Common myeloid progenitor, CD34-positive (primary cell): ENCODE measurements at regions not wholly inside any gene's neighbourhood (a gene's known extent, or its start where the extent isn't known, plus 50 kb on each side); places are given as distances from the start of the nearest gene placed in this dataset.

Experiments used
- CTCF ChIA-PET: fragments of 350-600 bp; sonication (Branson Sonifier 250); formaldehyde crosslinking; loops from one replicate; lab custom pipeline; 2021; ENCODE audit warnings: antibody characterized with exemption; lab: Charles Lee
- POLR2A ChIA-PET: fragments of 350-600 bp; sonication (Branson Sonifier 250); formaldehyde crosslinking; loops from one replicate; lab custom pipeline; 2021; ENCODE audit warnings: antibody characterized with exemption; lab: Charles Lee
- DNase-seq, 3 donors: peaks; one replicate each; pipeline versions ENCODE4 v3.0.0 to v3.0.0-alpha.2; 2013
- H3K27ac ChIP-seq, 2 experiments: 1 replicate in 1 of 2; 2 replicates in 1 of 2; pipeline ENCODE4 v1.7.0; 2013; ENCODE audit warnings: inconsistent platforms in 2 of 2, low read length in 2 of 2, mild to moderate bottlenecking in 2 of 2, low read depth in 1 of 2, moderate library complexity in 1 of 2; ENCODE audit not compliant: severe bottlenecking in 2 of 2, insufficient read depth in 1 of 2, poor library complexity in 1 of 2
- H3K27me3 ChIP-seq, 5 experiments: replicated peaks in 2 of 5; 1 replicate in 3 of 5; 2 replicates in 2 of 5; pipeline versions ENCODE4 v1.6.1 to v1.7.0; 2013; ENCODE audit warnings: low read length in 4 of 5, mild to moderate bottlenecking in 2 of 5, moderate library complexity in 2 of 5, inconsistent platforms in 1 of 5; ENCODE audit not compliant: insufficient read depth in 5 of 5, control insufficient read depth in 4 of 5
- H3K36me3 ChIP-seq, 4 experiments: 1 replicate in 2 of 4; 2 replicates in 2 of 4; pipeline versions ENCODE4 v1.6.1 to v1.7.0; 2013; ENCODE audit warnings: low read length in 3 of 4, control low read depth in 1 of 4, mild to moderate bottlenecking in 1 of 4; ENCODE audit not compliant: control insufficient read depth in 4 of 4, insufficient read depth in 4 of 4
- H3K4me1 ChIP-seq, 4 experiments: 1 replicate in 3 of 4; 2 replicates in 1 of 4; pipeline versions ENCODE4 v1.6.1 to v1.7.1; 2013; ENCODE audit warnings: low read length in 3 of 4, mild to moderate bottlenecking in 3 of 4, control low read depth in 1 of 4, inconsistent platforms in 1 of 4, moderate library complexity in 1 of 4; ENCODE audit not compliant: control insufficient read depth in 4 of 4, insufficient read depth in 4 of 4; ENCODE audit errors: control extremely low read depth in 1 of 4
- H3K4me3 ChIP-seq, 7 experiments: 1 replicate in 4 of 7; 2 replicates in 3 of 7; pipeline versions ENCODE4 v1.5.1 to v1.7.0; 2013; ENCODE audit warnings: mild to moderate bottlenecking in 7 of 7, low read length in 6 of 7, moderate library complexity in 6 of 7, inconsistent platforms in 2 of 7, low read depth in 2 of 7, control low read depth in 1 of 7; ENCODE audit not compliant: insufficient read depth in 4 of 7, control insufficient read depth in 1 of 7; ENCODE audit errors: extremely low read depth in 1 of 7
- H3K9me3 ChIP-seq, 5 experiments: 1 replicate in 4 of 5; 2 replicates in 1 of 5; pipeline versions ENCODE4 v1.6.1 to v1.7.1; 2013; ENCODE audit warnings: low read length in 4 of 5, mild to moderate bottlenecking in 2 of 5, inconsistent platforms in 1 of 5, low read depth in 1 of 5, moderate library complexity in 1 of 5; ENCODE audit not compliant: control insufficient read depth in 4 of 5, insufficient read depth in 2 of 5; ENCODE audit errors: control extremely low read depth in 1 of 5
- WGBS: methylation state at CpG from one replicate; pipeline ENCODE4 v1.1.5; 2013; ENCODE audit not compliant: insufficient coverage; 5-methylcytosine and 5-hydroxymethylcytosine counted together

DNA sequence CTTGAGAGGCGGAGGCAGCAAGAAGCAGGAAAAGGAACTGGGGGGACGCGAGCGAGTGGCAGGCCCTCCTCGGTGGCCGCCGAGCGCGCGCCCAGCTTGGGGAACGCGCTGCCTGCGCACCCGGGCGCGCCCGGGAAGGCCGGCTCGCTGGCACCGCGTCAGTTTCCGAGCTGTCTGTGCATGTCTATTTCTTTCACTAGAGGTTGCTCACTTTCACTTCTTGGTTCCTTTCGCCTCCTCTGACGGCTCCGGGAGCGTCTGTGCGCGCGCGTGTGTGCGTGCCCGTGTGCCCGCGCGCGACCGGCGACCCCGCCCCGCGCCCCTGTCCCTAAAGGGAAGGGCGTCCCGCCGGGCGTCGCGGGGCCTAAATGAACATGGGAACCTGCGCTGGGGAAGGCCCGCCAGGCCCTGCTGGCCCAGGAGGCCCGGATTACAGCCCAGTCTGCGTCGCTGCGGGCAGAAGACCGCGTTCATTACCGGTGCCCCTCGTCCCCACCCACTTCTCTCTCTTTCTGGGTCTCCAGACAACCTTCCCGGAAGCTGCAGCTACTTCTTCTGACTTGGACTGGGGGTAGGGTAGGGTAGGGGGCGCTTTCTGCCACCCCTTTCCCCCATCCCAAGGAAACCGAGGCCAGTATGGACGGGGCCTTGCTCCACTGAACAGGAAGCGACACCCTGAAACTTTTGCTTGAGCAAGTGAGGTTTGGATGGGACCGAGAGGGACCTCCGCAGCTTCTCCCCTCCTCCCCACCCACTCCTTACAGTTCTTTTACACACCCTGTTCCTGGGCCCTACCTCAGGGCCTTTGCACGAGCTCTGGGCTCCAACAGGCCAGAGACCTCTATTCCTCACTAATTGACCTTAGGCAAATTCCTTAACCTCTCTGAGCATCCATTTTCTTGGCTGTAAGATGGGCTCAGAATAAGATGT is 205.8 kb upstream of the IER5L start:
- H3K27me3 ChIP-seq = no peaks in the 10 kb centered on the region
- H3K4me3 ChIP-seq = peak overlapping the region; percentile 37 to 75 (median 59)
- peaks cover 0 to 21% (median 18%) of the 10 kb centered on the region in 4 experiments for H3K4me1 ChIP-seq
- CTCF ChIA-PET = interaction anchor here (0.6 to 1.3 kb wide), 8 partner anchors 13 to 245 kb away, joined by 3 to 5 read pairs (median 3); no protein-coding TSS in a partner anchor
- no peaks in the 10 kb centered on the region for H3K36me3 ChIP-seq
- H3K27ac ChIP-seq = peak overlapping the region; percentile 84 to 90
- no peaks in the 10 kb centered on the region for H3K9me3 ChIP-seq
- DNase-seq = peak; percentile 90 to 95 (median 93)
- POLR2A ChIA-PET = interaction anchor here (0.5 to 1.9 kb wide), 7 partner anchors 10 to 223 kb away, joined by 3 to 12 read pairs (median 4); no protein-coding TSS in a partner anchor
- WGBS = 6% methylated on average over 41 of the region's 65 CpGs

DNA sequence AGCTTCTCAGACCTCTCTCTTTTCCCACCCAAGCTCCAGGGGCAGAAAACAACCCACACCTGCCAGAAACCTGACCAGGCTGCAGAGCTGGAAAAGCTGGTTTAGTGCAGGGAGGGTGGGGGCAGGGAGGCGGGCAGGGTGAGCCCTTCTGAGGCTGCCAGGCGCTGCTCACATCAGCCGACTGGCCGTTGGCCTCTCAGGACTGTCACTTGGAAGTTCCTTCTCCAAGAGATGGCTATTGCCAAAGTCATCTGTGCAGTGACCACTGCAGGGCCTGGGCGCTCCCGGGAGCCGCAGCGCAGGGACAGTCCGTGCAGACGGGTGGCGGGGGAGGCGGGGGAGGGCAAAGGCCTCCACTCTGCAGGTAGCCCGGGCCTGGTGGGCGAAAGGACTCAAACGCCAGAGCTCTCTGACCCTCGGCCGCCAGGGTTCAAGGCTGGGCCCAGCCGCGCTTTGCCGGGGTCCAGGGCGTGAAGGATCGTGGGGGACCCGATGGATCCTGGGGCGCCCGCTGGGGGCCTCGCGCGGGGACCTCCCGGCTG is 205.0 kb upstream of the IER5L start:
- no peaks in the 10 kb centered on the region for H3K9me3 ChIP-seq
- H3K4me3 ChIP-seq = peak overlapping the region; percentile 37 to 75 (median 59)
- H3K27me3 ChIP-seq = no peaks in the 10 kb centered on the region
- WGBS = 2% methylated on average over 29 of the region's 29 CpGs
- H3K4me1 ChIP-seq = peaks cover 0 to 21% (median 18%) of the 10 kb centered on the region in 4 experiments
- DNase-seq = peak in 1 of 3 donors; percentile 16
- H3K36me3 ChIP-seq = no peaks in the 10 kb centered on the region
- POLR2A ChIA-PET = interaction anchor here (0.5 to 1.9 kb wide), 8 partner anchors 9 to 224 kb away, joined by 3 to 12 read pairs (median 4); no protein-coding TSS in a partner anchor
- H3K27ac ChIP-seq = peak overlapping the region; percentile 84 to 90
- CTCF ChIA-PET = interaction anchor here (0.6 to 1.5 kb wide), 10 partner anchors 13 to 244 kb away, joined by 3 to 5 read pairs (median 3); no protein-coding TSS in a partner anchor

DNA sequence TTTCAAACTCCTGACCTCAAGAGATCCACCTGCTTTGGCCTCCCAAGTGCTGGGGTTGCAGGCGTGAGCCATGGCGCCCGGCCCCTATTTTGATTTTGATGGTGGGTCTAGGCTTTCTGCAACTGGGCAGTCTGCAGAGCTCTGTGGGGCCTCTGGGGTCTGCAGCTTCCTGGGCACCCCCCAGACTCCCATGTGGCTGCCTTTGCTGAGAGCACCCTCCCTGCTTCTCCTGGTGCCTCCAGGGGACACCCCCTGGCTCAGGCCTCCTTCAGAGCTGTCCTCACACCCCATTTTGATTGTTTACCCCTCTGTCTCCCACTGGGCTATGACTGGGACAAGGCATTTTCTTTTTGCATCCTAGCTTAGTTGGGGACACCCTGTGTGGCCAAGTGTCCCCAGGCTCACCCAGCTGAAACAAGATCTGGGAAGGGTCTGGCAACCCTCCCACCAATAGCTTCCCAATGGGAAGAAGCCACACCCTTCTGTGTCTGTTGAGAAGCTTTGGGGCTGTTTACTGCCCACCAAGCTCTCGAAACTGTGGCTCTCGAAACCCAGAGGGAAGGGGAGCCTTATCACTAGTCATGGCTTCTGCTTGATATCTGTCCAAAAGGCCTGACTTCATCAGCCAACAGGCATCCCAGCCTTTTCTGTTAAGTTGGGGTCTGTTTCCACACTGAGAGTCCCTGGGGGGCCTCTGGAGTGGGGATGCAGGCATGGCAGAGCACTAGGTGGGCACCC is 204.4 kb upstream of the IER5L start:
- DNase-seq = peak in 2 of 3 donors; percentile 28 to 37
- Histone ChIP-seq H3K36me3 (no peaks in the 10 kb centered on the region), H3K4me1 (peaks cover 0 to 21% (median 18%) of the 10 kb centered on the region in 4 experiments), H3K9me3 (no peaks in the 10 kb centered on the region), H3K27ac (peak overlapping the region in 1 of 2 experiments; percentile 90), H3K27me3 (no peaks in the 10 kb centered on the region), H3K4me3 (peak overlapping the region in 3 of 7 experiments; percentile 67 to 75 (median 74))
- POLR2A ChIA-PET = interaction anchor here (1.0 to 1.9 kb wide), 5 partner anchors 9 to 208 kb away, joined by 4 to 12 read pairs (median 4); no protein-coding TSS in a partner anchor
- CTCF ChIA-PET = interaction anchor here (0.7 to 1.5 kb wide), 4 partner anchors 22 to 229 kb away, joined by 3 read pairs; no protein-coding TSS in a partner anchor
- 84% methylated on average over 5 of the region's 5 CpGs for WGBS

DNA sequence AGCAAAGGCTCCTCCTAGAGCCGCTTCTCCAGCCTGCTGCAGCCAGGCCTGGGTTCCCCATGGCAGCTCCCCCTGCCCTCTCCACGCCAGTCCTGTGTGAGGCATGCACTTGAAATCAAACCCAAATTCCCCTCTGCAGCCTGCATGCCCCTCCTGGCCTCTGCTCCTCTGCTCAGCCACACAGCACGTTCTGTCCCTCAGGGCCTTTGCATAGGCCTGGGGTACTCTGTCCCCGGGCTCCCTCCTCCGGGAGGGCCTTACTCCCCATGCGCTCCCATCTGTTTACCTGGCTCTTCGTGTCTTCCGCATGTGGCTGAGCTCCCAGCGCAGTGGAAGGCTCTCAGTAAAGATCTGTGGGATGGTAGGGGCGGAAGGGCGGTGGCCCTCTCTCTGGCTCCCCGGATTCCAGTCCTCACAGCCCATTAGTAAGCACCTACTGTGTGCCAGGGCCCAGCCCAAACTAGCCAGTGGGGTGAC is 203.5 kb upstream of the IER5L start:
- no peaks in the 10 kb centered on the region for H3K36me3 ChIP-seq
- CTCF ChIA-PET = interaction anchor here (0.6 to 1.5 kb wide), 3 partner anchors 21 to 46 kb away, joined by 3 read pairs; no protein-coding TSS in a partner anchor
- H3K4me1 ChIP-seq = peaks cover 0 to 21% (median 18%) of the 10 kb centered on the region in 4 experiments
- DNase-seq = no peak
- POLR2A ChIA-PET = no interaction called here
- H3K27ac ChIP-seq = no peak overlapping the region
- 98% methylated on average over 6 of the region's 12 CpGs for WGBS
- no peaks in the 10 kb centered on the region for H3K27me3 ChIP-seq
- no peaks in the 10 kb centered on the region for H3K9me3 ChIP-seq
- no peak overlapping the region for H3K4me3 ChIP-seq

DNA sequence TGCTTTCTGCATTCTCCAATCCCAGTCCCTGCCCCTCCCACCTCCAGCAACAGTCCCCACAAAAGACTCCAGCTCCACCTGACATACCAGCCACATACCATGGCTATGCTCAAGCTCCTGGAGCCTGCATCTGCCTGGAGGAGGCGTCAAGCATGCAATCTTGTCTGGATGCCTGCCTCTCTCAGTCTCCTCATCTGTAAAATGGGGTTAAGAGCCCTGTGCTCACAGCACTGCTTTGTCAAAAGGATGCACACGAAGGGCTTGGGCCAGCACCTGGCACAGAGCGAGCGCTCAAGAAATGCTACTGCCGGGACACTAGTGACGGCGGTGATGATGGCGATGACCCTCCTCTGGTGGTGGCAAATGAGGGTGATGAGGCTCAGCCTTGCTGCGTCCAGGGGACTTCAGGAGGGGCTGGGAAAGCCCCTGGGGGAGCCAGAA is 202.9 kb upstream of the IER5L start:
- ChIA-PET POLR2A (no interaction called here), CTCF (interaction anchor here (0.6 to 1.4 kb wide), 2 partner anchors 20 to 29 kb away, joined by 3 read pairs; no protein-coding TSS in a partner anchor)
- H3K9me3 ChIP-seq = no peaks in the 10 kb centered on the region
- peaks cover 0 to 21% (median 18%) of the 10 kb centered on the region in 4 experiments for H3K4me1 ChIP-seq
- H3K27me3 ChIP-seq = no peaks in the 10 kb centered on the region
- no peak overlapping the region for H3K27ac ChIP-seq
- 95% methylated on average over 9 of the region's 9 CpGs for WGBS
- no peaks in the 10 kb centered on the region for H3K36me3 ChIP-seq
- H3K4me3 ChIP-seq = no peak overlapping the region
- no peak for DNase-seq

DNA sequence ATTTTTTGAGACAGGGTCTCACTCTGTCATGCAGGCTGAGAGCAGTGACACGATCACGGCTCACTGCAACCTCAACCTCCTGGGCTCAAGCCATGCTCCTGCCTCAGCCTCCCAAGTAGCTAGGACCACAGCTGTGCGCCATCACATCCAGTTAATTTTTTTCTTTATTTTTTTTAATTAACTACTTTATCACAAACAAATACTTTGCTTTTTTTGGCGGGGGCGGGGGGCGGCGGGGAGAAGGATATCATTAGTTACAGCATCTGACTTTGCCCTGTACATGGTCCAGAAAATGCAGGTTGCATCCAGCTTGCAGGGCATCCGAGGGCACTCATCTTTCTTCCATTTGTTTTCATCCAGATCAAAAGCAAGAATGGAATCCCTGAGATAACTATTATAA is 201.8 kb upstream of the IER5L start:
- 97% methylated on average over 7 of the region's 8 CpGs for WGBS
- H3K9me3 ChIP-seq = no peaks in the 10 kb centered on the region
- no peak for DNase-seq
- no peak overlapping the region for H3K27ac ChIP-seq
- H3K27me3 ChIP-seq = no peaks in the 10 kb centered on the region
- no peaks in the 10 kb centered on the region for H3K36me3 ChIP-seq
- no peak overlapping the region for H3K4me3 ChIP-seq
- CTCF ChIA-PET = interaction anchor here (1.0 kb wide), 1 partner anchor 59 kb away, joined by 3 read pairs; no protein-coding TSS in a partner anchor
- H3K4me1 ChIP-seq = peaks cover 0 to 21% (median 18%) of the 10 kb centered on the region in 4 experiments
- POLR2A ChIA-PET = no interaction called here
